KMS-11 (cell line): ENCODE measurements at regions not wholly inside any gene's neighbourhood (a gene's known extent, or its start where the extent isn't known, plus 50 kb on each side); places are given as distances from the start of the nearest gene placed in this dataset.

Experiments
- H2AFZ ChIP-seq: fragments of 200-600 bp; sonication (generic); 2 replicates; pipeline ENCODE4 v1.6.1; 2016; ENCODE audit warnings: antibody characterized with exemption, mixed run types, low read depth
- H3K27ac ChIP-seq: fragments of 200-600 bp; sonication (generic); 2 replicates; pipeline ENCODE4 v1.6.1; 2016; ENCODE audit warnings: mild to moderate bottlenecking, mixed run types
- H3K27me3 ChIP-seq: fragments of 200-600 bp; sonication (generic); 2 replicates; pipeline ENCODE4 v1.6.1; 2017; ENCODE audit warnings: mild to moderate bottlenecking, low read depth, mixed run types, moderate library complexity; ENCODE audit not compliant: insufficient read depth
- H3K36me3 ChIP-seq: fragments of 200-600 bp; sonication (generic); 2 replicates; pipeline ENCODE4 v1.6.1; 2017; ENCODE audit warnings: mild to moderate bottlenecking, mixed run types; ENCODE audit not compliant: insufficient read depth
- H3K4me1 ChIP-seq: fragments of 200-600 bp; sonication (generic); 2 replicates; pipeline ENCODE4 v1.6.1; 2016; ENCODE audit warnings: mild to moderate bottlenecking, low read depth, mixed run types; ENCODE audit not compliant: poor library complexity, severe bottlenecking
- H3K4me2 ChIP-seq: fragments of 200-600 bp; sonication (generic); 2 replicates; pipeline ENCODE4 v1.7.0; 2016; ENCODE audit warnings: mild to moderate bottlenecking, mixed run types
- H3K4me3 ChIP-seq: fragments of 200-600 bp; sonication (generic); IDR thresholded peaks from 2 replicates; pipeline ENCODE4 v1.6.1; 2017; ENCODE audit warnings: low read depth, low read length, mixed read lengths; ENCODE audit not compliant: insufficient read depth
- H3K79me2 ChIP-seq: fragments of 200-600 bp; sonication (generic); 2 replicates; pipeline ENCODE4 v1.6.1; 2016; ENCODE audit warnings: low read depth, mixed run types; ENCODE audit not compliant: insufficient read depth
- H3K9ac ChIP-seq: fragments of 200-600 bp; sonication (generic); 2 replicates; pipeline ENCODE4 v1.6.1; 2016; ENCODE audit warnings: mild to moderate bottlenecking, mixed run types
- H4K20me1 ChIP-seq: fragments of 200-600 bp; sonication (generic); 2 replicates; pipeline ENCODE4 v1.6.1; 2016; ENCODE audit warnings: mild to moderate bottlenecking, mixed run types; ENCODE audit not compliant: insufficient read depth
- TF ChIP-seq, protein P1 (sequence below): fragments of 200-600 bp; sonication (generic); conservative IDR thresholded peaks from 2 replicates; pipeline ENCODE4 v1.6.1; 2017; ENCODE audit warnings: low read depth, mild to moderate bottlenecking, antibody characterized with exemption, low read length, moderate library complexity, mixed read lengths

DNA sequence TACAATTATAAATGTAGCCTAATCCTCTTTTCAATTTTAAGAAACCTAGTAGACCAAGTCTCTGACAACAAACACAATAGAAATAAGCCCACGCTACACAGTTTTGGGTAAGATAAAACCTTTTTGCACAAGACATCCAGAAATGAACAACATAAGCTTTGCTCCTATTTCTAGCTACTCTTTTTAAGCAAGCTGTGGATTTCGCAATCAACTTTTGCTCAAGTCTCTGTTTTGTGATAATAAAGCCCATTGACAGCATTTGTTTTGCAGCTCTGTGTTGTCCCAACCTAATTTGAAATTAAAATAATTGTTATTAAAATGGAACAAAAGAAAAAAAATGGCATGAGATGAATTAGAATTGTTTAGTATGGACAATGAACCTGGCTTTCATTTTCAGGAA lies 287.9 kb upstream of the PUDP start:
- Histone ChIP-seq H3K36me3 (no peaks in the 10 kb centered on the region), H3K27me3 (no peaks in the 10 kb centered on the region), H3K4me1 (no peaks in the 10 kb centered on the region), H3K9ac (no peak overlapping the region), H3K4me2 (no peak overlapping the region), H3K4me3 (no peak overlapping the region), H3K27ac (no peak overlapping the region), H3K79me2 (no peaks in the 10 kb centered on the region), H4K20me1 (no peaks in the 10 kb centered on the region), H2AFZ (no peak overlapping the region)
- TF ChIP-seq, protein P1, sequence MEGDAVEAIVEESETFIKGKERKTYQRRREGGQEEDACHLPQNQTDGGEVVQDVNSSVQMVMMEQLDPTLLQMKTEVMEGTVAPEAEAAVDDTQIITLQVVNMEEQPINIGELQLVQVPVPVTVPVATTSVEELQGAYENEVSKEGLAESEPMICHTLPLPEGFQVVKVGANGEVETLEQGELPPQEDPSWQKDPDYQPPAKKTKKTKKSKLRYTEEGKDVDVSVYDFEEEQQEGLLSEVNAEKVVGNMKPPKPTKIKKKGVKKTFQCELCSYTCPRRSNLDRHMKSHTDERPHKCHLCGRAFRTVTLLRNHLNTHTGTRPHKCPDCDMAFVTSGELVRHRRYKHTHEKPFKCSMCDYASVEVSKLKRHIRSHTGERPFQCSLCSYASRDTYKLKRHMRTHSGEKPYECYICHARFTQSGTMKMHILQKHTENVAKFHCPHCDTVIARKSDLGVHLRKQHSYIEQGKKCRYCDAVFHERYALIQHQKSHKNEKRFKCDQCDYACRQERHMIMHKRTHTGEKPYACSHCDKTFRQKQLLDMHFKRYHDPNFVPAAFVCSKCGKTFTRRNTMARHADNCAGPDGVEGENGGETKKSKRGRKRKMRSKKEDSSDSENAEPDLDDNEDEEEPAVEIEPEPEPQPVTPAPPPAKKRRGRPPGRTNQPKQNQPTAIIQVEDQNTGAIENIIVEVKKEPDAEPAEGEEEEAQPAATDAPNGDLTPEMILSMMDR, result no peak

DNA sequence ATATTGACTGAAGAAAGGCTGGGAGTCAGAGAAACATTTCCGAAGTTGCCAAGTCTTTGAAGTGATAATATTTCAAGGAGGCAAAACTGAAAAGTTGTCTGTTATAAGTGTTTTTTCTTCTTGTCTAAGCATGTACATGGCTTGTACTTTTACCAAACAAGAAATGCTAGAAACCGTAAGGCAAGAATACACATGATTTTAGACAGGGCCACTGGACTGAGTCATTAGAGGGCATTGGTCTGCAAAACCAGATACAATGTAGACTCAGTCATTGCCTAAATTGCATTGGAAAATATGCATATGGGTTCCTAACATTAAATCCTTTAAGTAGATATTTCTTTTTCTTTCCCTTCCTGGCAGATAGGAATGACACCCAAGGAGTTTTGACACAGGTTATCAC lies 284.9 kb upstream of the PUDP start:
- no peaks in the 10 kb centered on the region for H3K79me2 ChIP-seq
- H3K4me2 ChIP-seq, result no peak overlapping the region
- no peaks in the 10 kb centered on the region for H3K27me3 ChIP-seq
- no peak overlapping the region for H3K4me3 ChIP-seq
- TF ChIP-seq, protein P1, result no peak
- no peak overlapping the region for H2AFZ ChIP-seq
- H3K27ac ChIP-seq, result no peak overlapping the region
- H3K36me3 ChIP-seq, result no peaks in the 10 kb centered on the region
- H3K4me1 ChIP-seq, result no peaks in the 10 kb centered on the region
- no peaks in the 10 kb centered on the region for H4K20me1 ChIP-seq
- H3K9ac ChIP-seq, result no peak overlapping the region

DNA sequence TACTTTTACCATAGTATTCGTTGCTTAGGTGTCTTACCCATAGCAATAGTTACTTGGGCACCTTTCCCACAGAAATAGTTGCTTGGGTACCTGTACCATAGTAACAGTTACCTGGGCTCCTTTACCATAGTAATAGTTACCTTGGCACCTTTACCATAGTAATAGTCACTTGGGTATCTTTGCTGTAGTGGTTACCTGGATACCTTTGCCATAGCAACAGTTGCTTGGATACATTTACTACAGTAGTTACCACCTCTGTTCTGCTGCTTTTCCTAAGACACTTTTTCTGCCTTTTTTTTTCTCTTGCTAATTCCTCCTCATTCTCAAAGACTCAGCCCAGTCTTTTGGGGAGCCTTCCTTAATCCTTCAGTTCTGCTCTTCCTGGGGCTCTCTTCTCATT lies 272.8 kb upstream of the PUDP start:
- H2AFZ ChIP-seq, result no peak overlapping the region
- H3K9ac ChIP-seq, result no peak overlapping the region
- H3K79me2 ChIP-seq, result no peaks in the 10 kb centered on the region
- no peak overlapping the region for H3K27ac ChIP-seq
- H3K4me2 ChIP-seq, result no peak overlapping the region
- H3K36me3 ChIP-seq, result no peaks in the 10 kb centered on the region
- no peak overlapping the region for H3K4me3 ChIP-seq
- TF ChIP-seq, protein P1, result no peak
- H3K4me1 ChIP-seq, result no peaks in the 10 kb centered on the region
- H4K20me1 ChIP-seq, result no peaks in the 10 kb centered on the region
- no peaks in the 10 kb centered on the region for H3K27me3 ChIP-seq

DNA sequence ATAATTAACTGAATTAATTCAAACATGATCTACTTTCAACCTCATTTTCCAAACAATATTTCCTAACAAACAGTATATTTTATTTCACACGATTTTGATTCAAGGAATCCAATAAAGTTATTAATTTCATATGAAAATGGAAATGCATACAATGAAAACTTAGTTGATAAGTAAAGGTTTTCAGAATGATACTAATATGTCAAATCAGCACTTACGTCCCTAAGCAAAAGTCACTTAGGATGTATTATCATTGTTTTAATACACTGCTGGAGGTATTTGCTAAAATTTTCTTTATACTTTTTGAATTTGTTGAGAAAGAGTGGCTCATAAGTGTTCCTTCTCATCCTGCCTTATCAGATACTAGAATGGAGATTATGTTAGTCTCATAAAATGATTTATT lies 266.8 kb upstream of the PUDP start:
- Histone ChIP-seq H4K20me1 (no peaks in the 10 kb centered on the region), H3K9ac (no peak overlapping the region), H3K27ac (no peak overlapping the region), H3K4me3 (no peak overlapping the region), H3K79me2 (no peaks in the 10 kb centered on the region), H3K27me3 (no peaks in the 10 kb centered on the region), H2AFZ (no peak overlapping the region), H3K4me1 (no peaks in the 10 kb centered on the region), H3K36me3 (no peaks in the 10 kb centered on the region), H3K4me2 (no peak overlapping the region)
- TF ChIP-seq, protein P1, result no peak

DNA sequence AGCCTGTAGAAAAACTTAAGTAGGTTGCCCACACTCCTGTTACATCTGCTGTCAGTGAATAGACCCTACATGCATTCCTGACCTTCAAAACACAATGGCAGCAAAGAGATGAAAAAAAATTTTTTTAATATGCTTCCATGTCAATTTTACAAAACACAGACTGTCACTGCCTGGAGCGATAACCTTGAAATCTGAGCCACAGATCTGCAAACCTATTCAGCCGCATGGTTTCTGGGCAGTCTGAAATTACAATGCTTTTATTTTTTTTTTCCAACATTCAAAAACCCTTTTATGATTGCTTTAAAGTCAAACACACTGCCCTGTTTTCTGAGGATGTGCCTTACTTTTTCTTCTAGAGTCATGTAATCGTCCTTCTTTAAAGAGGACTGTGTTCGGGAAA lies 264.9 kb upstream of the PUDP start:
- Histone ChIP-seq H3K36me3 (no peaks in the 10 kb centered on the region), H3K27ac (no peak overlapping the region), H4K20me1 (no peaks in the 10 kb centered on the region), H3K27me3 (no peaks in the 10 kb centered on the region), H2AFZ (no peak overlapping the region), H3K4me1 (no peaks in the 10 kb centered on the region), H3K4me3 (no peak overlapping the region), H3K9ac (no peak overlapping the region), H3K79me2 (no peaks in the 10 kb centered on the region), H3K4me2 (no peak overlapping the region)
- TF ChIP-seq, protein P1, result no peak
